Loucy (cell line): ENCODE measurements at regions not wholly inside any gene's neighbourhood (a gene's known extent, or its start where the extent isn't known, plus 50 kb on each side); places are given as distances from the start of the nearest gene placed in this dataset.

Experiments used
- H2AFZ ChIP-seq: fragments of 200-600 bp; sonication (generic); 2 replicates; pipeline ENCODE4 v1.6.0; 2016; ENCODE audit warnings: antibody characterized with exemption, mild to moderate bottlenecking, low read length, moderate library complexity
- H3F3A ChIP-seq: fragments of 200-600 bp; 2 replicates; pipeline ENCODE4 v1.6.0; 2016; ENCODE audit warnings: antibody characterized with exemption, low read depth, mild to moderate bottlenecking
- H3K27me3 ChIP-seq: fragments of 200-600 bp; sonication (generic); 2 replicates; pipeline ENCODE4 v1.6.1; 2014; ENCODE audit warnings: low read length, mild to moderate bottlenecking; ENCODE audit not compliant: insufficient read depth, poor library complexity, severe bottlenecking
- H3K36me3 ChIP-seq: fragments of 200-600 bp; sonication (generic); 2 replicates; pipeline ENCODE4 v1.6.1; 2016; ENCODE audit warnings: low read length; ENCODE audit not compliant: insufficient read depth
- H3K4me1 ChIP-seq: fragments of 200-600 bp; sonication (generic); 2 replicates; pipeline ENCODE4 v1.5.1; 2014; ENCODE audit warnings: low read length, mild to moderate bottlenecking; ENCODE audit not compliant: insufficient read depth, poor library complexity, severe bottlenecking
- H3K4me2 ChIP-seq: fragments of 200-600 bp; sonication (generic); 2 replicates; pipeline ENCODE4 v1.6.0; 2014; ENCODE audit warnings: antibody characterized with exemption, low read length, low read depth, mild to moderate bottlenecking; ENCODE audit not compliant: poor library complexity, severe bottlenecking
- H3K4me3 ChIP-seq: fragments of 200-600 bp; sonication (generic); 2 replicates; pipeline ENCODE4 v1.5.1; 2014; ENCODE audit warnings: low read length, mild to moderate bottlenecking, mixed read lengths; ENCODE audit not compliant: poor library complexity, severe bottlenecking
- H3K79me2 ChIP-seq: fragments of 200-600 bp; sonication (generic); 2 replicates; pipeline ENCODE4 v1.6.1; 2014; ENCODE audit warnings: low read length; ENCODE audit not compliant: insufficient read depth
- H3K9ac ChIP-seq: fragments of 200-600 bp; sonication (generic); 2 replicates; pipeline ENCODE4 v1.6.0; 2014; ENCODE audit warnings: mild to moderate bottlenecking, low read depth, low read length, moderate library complexity; ENCODE audit not compliant: poor library complexity, severe bottlenecking
- H3K9me2 ChIP-seq: fragments of 200-600 bp; sonication (generic); replicated peaks from 2 replicates; pipeline ENCODE4 v1.6.1; 2016; ENCODE audit warnings: low read depth, low read length, mixed read lengths
- H3K9me3 ChIP-seq: fragments of 200-600 bp; sonication (generic); 2 replicates; pipeline ENCODE4 v1.6.1; 2014; ENCODE audit warnings: mild to moderate bottlenecking, antibody characterized with exemption, low read length, low read depth; ENCODE audit not compliant: insufficient read depth
- H4K20me1 ChIP-seq: fragments of 200-600 bp; sonication (generic); 2 replicates; pipeline ENCODE4 v1.6.0; 2014; ENCODE audit warnings: antibody characterized with exemption, low read length, mild to moderate bottlenecking; ENCODE audit not compliant: insufficient read depth, poor library complexity, severe bottlenecking
- CTCF ChIP-seq: fragments of 200-600 bp; sonication (generic); conservative IDR thresholded peaks from 2 replicates; pipeline ENCODE4 v1.5.1; 2014; ENCODE audit warnings: mild to moderate bottlenecking, antibody characterized with exemption, low read length
- EZH2phosphoT487 ChIP-seq: fragments of 200-600 bp; IDR thresholded peaks from 2 replicates; pipeline ENCODE4 v1.6.1; 2018; ENCODE audit warnings: antibody characterized with exemption, mild to moderate bottlenecking, moderate library complexity, borderline replicate concordance

GRCh38 chr11:98771791-98772190, 249.0 kb upstream of the CNTN5 start:
- Histone ChIP-seq H3K9me3 (no peaks in the 10 kb centered on the region), H3K9me2 (no peaks in the 10 kb centered on the region), H3K4me3 (no peak overlapping the region), H3K4me1 (no peaks in the 10 kb centered on the region), H3F3A (no peaks in the 10 kb centered on the region), H3K4me2 (no peak overlapping the region), H4K20me1 (no peaks in the 10 kb centered on the region), H3K36me3 (no peaks in the 10 kb centered on the region), H2AFZ (no peak overlapping the region), H3K79me2 (no peaks in the 10 kb centered on the region), H3K9ac (no peak overlapping the region), H3K27me3 (no peaks in the 10 kb centered on the region)
- TF ChIP-seq CTCF: no peak

GRCh38 chr11:98772893-98773292, 247.9 kb upstream of the CNTN5 start:
- Histone ChIP-seq H2AFZ (no peak overlapping the region), H3K36me3 (no peaks in the 10 kb centered on the region), H3K79me2 (no peaks in the 10 kb centered on the region), H3F3A (no peaks in the 10 kb centered on the region), H4K20me1 (no peaks in the 10 kb centered on the region), H3K4me1 (no peaks in the 10 kb centered on the region), H3K4me3 (no peak overlapping the region), H3K9ac (no peak overlapping the region), H3K9me2 (no peaks in the 10 kb centered on the region), H3K4me2 (no peak overlapping the region), H3K9me3 (no peaks in the 10 kb centered on the region), H3K27me3 (no peaks in the 10 kb centered on the region)
- no peak for TF ChIP-seq CTCF
- no peak for TF ChIP-seq EZH2phosphoT487

- Histone ChIP-seq H3K4me3 (no peak overlapping the region), H2AFZ (no peak overlapping the region), H3K9me3 (no peaks in the 10 kb centered on the region), H3K9ac (no peak overlapping the region), H3K4me1 (no peaks in the 10 kb centered on the region), H3K9me2 (no peaks in the 10 kb centered on the region), H3K36me3 (no peaks in the 10 kb centered on the region), H3F3A (no peaks in the 10 kb centered on the region), H3K4me2 (no peak overlapping the region), H4K20me1 (no peaks in the 10 kb centered on the region), H3K27me3 (no peaks in the 10 kb centered on the region), H3K79me2 (no peaks in the 10 kb centered on the region)
- TF ChIP-seq EZH2phosphoT487 (no peak), CTCF (no peak)
Measured at GRCh38 chr11:98793276-98793675, 227.5 kb upstream of the CNTN5 start.
